ENCODE measurements at regions not wholly inside any gene's neighbourhood (a gene's known extent, or its start where the extent isn't known, plus 50 kb on each side); places are given as distances from the start of the nearest gene placed in this dataset.

DNA sequence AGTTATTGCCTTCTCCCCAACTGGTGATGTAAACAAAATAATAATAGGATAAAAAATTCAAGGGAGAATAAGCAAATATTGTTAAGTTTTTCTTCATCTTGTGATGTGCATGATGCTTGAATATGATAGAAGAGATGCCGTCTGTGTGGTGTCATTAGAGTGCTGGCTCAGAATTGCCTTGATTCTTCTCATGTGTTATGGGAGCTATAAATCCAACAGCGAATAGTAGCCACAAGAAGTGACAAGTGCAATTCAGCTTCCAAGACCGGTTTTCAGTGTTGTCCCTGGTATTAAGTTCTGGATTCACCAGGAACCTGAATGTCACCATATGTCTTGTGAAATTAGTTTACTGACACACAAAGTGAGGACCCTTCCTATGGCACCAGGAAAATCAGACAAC is 547.0 kb downstream of the NSUN3 start:
- TF ChIP-seq POLR2A (IDR thresholded peaks at IDR 0.05) (no peak), POLR2AphosphoS5 (IDR thresholded peaks at IDR 0.05) (no peak)
- TF ChIP-seq, protein P1, sequence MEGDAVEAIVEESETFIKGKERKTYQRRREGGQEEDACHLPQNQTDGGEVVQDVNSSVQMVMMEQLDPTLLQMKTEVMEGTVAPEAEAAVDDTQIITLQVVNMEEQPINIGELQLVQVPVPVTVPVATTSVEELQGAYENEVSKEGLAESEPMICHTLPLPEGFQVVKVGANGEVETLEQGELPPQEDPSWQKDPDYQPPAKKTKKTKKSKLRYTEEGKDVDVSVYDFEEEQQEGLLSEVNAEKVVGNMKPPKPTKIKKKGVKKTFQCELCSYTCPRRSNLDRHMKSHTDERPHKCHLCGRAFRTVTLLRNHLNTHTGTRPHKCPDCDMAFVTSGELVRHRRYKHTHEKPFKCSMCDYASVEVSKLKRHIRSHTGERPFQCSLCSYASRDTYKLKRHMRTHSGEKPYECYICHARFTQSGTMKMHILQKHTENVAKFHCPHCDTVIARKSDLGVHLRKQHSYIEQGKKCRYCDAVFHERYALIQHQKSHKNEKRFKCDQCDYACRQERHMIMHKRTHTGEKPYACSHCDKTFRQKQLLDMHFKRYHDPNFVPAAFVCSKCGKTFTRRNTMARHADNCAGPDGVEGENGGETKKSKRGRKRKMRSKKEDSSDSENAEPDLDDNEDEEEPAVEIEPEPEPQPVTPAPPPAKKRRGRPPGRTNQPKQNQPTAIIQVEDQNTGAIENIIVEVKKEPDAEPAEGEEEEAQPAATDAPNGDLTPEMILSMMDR (IDR thresholded peaks at IDR 0.05): no peak
